GM19240 (cell line): ENCODE measurements at regions not wholly inside any gene's neighbourhood (a gene's known extent, or its start where the extent isn't known, plus 50 kb on each side); places are given as distances from the start of the nearest gene placed in this dataset.

Source experiments
- DNase-seq: peaks from one replicate; pipeline ENCODE4 v3.0.0; 2011; ENCODE audit warnings: low spot score; ENCODE audit not compliant: insufficient read length

DNA sequence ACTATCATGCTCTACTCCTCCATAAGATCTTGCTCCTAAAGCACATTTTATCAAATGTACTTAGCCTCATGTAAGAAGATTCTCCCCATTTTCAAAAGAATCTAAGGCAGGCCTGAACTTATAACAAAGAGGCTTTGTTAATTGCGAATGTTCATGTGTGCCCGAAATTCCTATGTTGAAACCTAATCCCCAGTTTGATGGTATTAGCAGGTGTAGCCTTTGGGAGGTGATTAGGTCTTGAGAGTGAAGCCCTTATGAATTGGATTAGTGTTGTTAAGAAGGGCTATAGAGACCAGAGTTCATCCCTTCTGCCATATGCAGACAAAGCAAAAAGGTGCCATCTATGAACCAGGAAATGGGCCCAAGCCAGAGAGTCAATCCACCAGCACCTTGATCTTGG lies 234.5 kb downstream of the PAX3 start:
- no peak for DNase-seq

DNA sequence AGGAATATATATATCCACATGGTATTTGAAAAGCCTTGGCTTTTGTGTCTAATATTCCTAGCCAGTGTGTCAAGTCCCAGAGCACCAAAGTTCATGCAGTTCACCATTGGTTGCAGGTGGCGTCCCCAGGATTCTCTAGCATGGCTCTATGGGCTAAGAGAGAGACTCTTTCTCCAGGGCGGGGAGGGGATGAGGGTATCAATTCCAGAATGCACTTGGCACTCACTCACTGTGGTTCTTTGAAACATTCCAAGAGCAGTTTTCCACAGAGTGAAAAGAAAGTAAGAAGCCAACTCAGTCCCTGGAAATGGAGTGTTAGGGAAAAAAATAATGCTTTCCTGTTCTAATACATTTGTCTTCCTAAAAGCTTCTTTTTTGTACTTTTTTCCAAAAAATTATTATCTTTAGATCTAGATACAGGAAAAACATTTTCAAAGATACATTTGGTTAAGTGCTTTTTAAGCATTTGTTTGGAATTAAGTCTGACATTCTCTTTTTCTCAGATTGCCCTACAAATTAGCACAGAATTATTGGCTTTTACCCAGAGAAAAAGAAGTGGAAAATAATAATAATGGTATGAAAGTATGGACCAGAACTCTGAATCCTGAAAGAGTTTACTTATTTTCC lies 239.9 kb downstream of the PAX3 start:
- DNase-seq: no peak

DNA sequence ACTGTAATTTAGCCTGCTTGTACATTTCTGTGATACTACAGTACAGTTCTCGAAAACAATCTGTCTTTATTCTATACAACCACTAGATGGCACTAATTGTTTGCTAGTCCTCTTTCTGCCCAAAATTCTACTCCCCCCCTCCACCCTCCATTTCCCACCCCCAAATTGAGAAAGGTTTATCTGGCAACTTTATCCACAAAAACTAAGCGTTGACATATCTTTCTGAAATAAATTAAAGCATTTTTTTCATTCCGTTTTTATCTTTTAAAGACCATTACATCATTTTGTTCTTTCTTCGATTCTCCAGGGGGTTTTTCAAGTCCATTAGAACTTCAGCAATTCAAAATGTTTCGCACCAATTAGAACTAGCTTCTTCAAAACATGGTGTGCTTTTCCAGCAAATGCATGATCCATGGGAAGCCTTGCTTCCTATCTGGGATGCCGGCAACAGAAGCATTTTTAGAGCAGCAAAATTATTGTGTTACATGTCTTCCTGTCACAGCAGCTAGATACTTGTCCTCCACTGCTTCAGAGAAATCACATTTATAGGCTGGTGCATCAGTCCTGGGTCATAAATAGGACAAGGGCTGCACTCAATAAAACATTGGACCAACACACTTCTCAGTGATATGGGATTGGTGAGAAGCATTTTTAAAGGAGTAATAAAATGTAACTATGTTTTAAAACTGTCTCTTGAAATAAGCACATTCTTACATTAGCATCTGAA lies 241.3 kb downstream of the PAX3 start:
- peak; percentile 7 for DNase-seq

DNA sequence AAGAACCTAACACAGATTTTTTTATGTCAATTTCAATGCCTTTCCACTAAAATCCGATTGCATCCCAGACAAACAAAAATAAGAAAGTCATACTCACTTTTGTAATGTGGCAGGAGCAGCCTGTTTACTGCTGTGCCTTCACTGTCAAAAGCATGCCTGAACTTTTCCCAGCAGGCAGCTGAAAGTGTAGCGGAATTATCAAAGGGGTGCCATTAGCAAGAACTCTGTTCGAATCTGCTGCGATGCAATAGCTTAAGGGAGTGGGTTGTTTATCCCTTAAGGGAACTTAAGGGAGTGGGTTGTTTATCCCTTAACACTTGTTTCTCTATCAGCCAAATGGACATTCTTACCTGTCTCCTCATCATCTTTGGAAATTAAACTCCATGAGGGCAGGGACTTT lies 243.5 kb downstream of the PAX3 start:
- DNase-seq: no peak

DNA sequence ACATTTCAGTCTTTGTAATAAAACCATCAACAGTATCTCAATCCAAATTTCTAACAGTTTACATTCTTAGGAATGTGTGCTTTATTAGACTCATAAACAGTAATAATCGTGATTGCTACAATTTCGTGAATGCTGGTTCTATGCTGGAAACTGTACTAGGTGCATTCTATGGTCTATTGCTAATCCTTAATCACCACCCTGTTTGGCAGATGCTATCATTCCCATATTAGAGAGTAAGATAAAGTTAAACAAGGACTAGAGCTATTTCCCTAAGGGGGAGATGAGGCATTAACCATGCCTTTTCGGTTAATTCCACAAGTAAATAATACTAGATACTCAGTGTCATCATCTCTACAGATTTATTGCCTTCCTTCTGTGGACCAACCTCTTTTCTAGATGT lies 244.0 kb downstream of the PAX3 start:
- DNase-seq: no peak

DNA sequence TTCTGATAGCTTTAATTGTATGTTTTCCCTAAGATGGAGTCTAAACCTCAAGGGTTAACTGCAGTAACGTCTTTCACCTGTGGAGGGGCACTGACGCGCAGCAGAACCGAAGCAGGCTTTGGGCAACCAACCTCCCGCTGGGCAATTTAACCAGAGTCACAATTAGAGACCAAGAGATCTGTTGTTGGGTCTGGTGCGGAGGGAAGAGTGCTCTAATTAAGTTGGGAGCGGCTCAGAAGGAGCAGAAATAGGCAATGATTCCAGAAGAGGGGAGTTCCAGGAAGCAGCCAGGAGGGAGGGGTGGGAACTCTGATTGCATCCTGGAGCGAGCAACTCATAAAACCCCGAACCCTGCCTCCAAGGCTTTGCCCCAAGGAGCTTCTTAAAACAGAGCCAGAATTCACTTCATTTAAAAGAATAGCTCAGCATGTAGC lies 245.8 kb downstream of the PAX3 start:
- no peak for DNase-seq

DNA sequence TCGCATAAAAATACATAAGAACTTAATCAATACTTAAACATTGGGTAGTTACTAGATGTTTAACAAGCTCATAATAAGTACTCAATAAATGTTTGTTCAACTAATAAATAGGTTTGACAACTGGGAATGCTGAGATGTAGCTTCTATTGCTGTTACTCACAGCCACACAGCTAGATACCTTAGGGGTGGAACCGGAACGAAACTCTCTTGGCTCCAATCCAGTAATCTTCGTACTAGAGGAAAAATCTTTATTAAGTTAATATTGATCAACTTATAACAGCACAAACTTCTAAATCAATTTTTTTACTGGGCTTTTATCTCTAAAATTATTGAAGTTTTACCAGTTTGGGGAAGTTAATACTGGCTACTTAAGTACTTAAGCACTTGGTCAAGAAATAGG lies 247.8 kb downstream of the PAX3 start:
- DNase-seq: no peak

DNA sequence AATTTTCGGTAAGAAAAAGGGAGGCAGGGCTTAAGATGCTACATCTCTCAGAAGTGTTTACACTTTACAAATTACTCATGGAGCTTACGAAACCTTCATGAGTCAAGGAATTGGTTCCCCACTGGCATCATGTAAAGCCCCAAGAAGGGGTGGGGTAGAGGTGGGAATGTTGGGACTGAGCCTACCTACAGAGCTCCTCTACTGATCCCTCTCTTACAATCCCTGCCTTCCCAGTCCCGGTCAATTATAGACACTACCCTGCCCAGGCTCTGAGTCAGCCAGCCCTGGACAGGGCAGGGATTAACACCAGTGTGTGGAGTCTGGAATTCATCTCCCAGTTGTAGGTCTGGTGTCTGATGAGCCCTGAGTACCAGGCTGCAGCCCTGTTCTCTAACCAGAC lies 248.9 kb downstream of the PAX3 start:
- DNase-seq: no peak

DNA sequence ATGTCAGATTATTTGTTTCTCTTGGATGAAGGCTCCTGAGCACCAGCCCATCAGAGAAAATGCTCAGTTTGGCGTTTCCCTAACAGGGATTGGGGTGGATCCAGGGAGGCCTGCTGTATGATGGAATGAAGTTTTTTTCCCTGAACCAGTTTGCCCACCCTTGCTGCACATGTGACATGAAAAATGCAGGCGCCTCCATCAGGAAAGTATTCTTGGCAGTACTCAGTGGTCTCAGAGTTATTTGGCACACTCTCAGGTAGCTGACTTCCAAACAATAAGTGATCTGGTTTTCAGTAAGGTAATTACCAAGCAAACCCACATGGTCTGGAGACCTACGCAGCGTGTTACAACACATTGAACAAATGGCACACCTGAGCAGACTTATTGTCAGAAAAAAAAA lies 254.9 kb downstream of the PAX3 start:
- DNase-seq: no peak

DNA sequence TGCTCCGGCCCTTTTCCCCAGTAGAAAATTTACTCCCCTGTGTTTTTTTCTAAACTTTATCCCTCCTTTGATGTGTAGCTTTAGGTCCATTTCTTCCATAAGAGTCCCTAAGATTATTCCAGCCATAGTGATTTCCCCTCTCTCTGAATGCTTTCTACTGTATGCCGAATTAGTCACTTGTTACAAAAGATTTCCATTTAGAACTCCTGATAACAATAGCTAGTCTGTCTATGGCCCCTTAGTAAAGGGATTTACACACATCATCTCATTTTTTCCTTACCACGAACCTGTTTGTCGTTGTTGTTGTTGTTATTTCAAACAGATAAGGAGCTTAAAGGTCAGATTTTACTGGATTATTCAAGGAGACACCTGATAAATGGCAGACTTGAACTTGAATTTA lies 256.1 kb downstream of the PAX3 start:
- no peak for DNase-seq

DNA sequence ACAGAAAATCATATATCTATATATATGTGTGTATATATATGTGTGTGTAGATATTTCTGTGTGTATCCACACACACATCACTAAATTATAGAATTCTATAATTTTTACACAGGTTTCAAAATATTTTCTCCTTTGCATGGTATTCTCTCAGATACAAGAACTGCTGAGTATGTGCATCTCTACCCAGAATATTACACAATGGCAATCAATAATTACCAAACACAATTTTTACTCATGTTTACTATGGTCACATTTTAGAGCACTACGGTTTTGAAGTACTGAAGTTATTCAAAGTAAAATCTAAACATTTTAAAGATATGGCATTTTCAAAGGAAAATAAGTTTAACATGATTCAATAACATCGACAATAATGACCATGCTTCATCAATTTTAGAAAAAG lies 258.5 kb downstream of the PAX3 start:
- DNase-seq: no peak

DNA sequence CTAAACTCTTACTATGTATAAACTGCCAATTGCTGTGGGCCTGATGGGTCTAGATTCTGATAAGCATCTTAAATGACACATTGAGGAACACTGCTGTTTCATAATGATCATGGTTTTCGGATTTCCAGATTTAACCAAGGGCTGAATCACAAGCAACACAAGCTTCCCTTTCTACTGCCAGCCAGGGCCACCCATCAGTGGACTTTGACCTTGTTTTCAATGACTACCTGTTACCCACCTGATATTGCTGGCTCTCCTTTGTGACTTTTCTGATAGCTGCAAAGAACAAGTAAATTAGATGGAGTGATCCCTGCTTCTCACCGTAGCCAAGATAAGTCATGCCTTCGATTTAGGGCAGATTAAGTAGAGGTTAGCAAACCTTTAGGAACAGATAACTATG lies 259.0 kb downstream of the PAX3 start:
- DNase-seq: no peak

DNA sequence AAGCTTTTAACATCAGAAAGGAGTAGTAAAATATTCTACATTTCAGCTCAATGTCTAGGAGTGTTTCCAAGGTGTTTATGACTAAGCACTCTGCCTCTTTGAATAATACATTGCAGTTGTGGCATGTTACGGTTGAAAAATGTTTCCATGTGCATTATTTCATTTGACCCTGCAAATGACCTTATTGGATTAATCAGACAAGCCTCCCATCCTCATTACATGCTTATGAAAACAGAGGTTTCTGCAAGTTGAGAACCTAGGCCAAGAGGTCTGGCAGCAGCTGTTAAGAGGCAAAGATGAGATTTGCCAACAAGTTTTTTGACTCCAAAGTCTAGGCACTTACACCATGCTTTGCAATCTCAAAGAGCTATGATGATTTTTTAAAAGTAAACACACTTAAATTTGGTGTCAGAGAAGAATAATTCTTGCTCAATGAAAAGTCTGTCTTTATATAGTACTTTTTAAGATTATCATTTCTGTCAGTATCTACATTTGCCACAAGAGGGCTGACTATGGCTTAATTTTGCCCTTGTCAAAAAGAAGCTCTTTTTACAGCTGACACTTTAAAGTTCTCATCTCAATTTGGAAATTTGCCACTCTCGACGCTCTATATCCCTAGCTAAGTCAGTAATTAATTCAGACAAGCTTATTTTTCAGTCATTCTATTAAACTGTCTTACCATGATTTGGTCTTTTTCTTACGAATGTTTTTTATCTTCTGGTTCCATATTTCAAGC lies 260.6 kb downstream of the PAX3 start:
- DNase-seq: no peak

DNA sequence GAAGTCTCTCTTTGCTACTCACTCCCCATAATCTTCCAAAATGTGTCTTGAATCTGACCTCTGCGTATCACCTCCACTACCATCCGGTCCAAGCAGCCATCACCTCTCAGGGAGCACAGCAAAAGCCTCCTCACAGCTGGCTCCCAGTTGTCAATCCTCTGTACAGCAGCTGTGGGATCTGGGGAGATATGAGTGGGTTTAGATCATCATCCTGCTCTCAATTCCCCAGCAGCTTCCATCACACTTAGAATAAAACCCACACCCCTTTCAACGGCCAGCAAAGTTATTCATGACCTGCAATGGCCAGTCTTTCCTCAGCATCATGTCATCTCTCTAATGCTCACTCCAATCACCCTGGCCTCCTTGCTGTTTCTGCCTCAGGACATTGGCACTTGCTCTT lies 261.6 kb downstream of the PAX3 start:
- DNase-seq: no peak

DNA sequence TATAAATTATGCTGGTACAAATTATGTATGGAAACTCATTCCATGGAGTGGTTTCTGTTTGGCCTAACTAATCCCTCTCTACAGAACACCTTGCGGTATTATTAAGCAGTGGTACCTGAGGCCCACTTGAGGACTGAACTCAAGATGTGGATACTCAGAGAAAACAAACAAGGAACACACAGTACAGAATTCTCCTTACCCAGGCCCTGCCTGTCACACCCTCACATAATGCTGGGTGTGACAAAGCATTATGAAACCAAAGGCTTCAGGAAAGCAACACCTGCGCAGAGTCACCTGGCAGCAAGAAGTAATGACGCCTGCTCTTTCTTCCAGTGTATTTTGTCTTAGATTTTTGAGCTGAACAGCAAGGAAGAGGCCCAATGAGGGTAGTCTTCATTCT lies 264.7 kb downstream of the PAX3 start:
- DNase-seq: no peak

DNA sequence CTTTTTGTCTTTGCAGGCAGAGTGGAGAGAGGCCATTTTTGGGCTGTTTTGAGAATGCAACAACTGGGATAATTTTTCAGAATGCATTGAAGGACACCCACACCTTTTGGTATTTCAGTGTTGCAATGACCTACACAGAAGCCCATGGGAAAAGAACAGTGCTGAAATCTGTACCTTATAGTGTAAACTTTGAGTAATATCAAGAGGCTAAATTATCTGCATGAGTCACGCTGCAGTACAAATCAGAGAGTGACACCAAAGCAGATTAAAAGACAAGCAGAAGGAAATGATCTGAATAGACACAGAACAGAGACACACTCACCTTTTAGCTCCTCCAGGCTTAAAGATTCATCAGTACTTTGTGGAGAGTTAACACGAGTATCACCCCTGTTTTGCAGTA lies 265.3 kb downstream of the PAX3 start:
- no peak for DNase-seq

DNA sequence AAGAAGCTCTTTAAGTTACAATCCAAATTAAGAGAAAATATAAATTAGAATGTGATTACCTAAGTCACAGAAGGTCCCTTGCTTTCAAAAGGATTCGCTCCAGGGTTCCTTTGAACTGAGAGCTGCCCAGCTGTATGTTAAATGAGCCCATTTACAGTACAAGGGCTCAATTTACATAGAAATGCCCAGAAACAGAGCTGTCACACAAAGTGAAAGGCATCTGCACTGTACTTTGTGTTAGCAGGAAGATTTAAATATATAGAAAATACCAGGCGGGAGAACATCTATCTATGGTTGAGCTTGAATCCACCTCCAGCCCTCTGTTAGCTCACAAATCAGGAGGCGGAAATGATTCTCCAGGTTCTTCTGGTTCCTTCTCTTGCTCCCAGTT lies 272.9 kb downstream of the PAX3 start:
- no peak for DNase-seq

DNA sequence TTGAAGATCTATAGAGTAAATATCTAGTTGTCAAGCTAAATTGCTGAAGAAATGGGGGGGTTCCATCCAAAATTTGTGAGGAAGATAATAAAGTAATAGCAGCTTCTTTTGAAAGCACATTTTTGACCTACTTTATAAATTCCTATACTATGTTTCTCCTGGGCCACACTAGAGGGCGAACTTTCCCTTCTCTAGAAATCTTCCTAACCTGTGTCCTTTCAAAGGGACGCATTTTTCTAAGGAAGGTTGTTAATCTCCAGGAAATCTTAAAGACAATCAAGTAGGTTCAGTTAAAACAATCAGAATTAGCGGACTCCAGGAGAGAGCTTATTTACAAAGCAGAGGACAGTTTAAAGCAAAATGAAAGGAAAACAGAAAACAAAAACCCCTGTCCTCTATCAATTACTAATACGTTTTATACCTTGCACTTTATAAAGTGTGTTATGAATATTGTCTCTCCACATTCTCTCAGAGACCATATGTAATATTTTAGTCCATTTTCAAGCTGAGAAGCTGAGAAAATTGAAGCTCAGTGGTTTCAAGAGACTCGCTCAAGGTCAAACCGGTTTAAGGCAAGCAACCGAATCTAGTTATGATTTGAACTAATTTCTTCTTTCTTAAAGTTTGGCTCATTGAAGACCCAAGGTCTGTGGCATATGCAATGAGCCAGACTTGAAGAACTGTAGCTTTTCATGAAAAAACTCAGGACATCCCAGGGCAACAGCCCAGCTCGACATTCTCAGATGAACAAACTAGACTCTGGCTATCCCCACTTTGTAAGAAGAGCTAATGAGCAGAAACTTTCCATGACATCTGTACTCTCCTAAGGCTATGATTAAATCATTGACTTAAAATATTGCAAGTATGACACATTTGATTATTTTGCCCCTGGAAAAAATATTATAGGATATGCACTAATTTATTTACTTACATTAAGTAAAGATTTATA lies 273.6 kb downstream of the PAX3 start:
- DNase-seq: no peak

DNA sequence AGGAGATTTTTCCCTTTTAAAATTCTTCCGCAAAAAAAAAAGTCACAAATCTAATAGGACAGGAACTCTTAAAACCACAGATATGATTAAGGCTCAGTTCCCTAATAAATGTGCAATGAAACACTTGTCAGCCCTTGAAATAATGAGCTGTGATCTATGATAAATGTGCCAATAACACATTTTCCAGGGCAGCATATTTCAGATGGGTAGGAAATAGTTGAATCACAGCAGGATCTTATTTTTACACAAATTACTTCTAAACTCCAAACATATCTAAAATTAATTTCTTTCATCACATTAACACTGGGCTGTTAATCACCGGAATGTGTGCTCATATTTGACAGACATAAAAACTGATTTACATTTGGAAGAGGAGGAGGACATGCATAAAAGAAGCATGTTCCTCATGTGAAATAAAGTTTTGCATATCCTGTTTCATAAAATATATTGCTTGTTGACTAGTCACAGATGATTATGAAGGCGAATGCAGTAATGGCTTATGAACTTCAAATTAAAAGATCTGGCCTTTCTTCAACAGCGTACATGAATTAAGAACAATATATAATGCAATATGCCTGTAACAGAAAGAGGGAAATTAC lies 281.4 kb downstream of the PAX3 start:
- no peak for DNase-seq

DNA sequence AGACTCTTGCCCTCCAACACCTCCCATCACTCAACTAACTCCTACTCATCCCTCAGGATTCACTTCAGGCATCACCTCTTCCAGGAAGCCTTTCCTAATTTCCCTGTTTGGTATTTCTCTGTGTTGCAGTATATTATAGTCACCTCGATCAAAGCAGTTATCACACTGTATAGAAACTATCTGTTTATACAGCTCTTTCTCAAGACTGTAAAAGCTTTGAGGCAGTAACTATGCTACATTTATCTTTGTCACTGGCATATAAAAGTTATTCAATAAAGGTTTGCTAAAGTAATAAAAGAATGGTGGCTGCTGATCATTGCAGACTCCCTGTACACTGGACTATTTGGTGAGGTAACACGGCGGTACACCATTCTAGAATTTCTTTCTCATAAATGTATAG lies 284.9 kb downstream of the PAX3 start:
- DNase-seq: no peak

DNA sequence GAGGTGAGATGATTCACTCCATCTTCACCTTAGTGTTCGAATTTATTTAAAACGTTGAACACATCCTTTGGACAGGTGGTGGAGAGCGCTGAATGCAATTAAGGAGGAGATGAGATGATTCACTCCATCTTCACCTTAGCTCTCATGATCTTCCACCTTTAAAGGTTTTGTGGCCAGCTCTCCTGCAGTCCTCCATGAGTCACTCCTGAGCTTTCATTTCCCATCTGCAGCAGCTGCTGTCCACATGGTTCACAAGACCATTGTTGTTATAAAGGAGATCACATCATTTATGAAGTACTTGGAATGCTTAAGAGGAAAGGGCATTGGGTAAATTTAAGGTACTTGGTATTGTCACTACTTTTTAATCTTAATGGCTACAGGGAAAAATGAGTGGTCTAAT lies 298.5 kb downstream of the PAX3 start:
- no peak for DNase-seq
